Ishikawa (cell line): ENCODE measurements at regions not wholly inside any gene's neighbourhood (a gene's known extent, or its start where the extent isn't known, plus 50 kb on each side); places are given as distances from the start of the nearest gene placed in this dataset.

Source experiments
- CEBPB ChIP-seq: IDR thresholded peaks from 2 replicates; pipeline ENCODE4 v1.6.1; 2012
- CREB1 ChIP-seq: IDR thresholded peaks from 2 replicates; pipeline ENCODE4 v1.6.1; 2012; ENCODE audit warnings: low read depth
- EGR1 ChIP-seq: IDR thresholded peaks from 2 replicates; pipeline ENCODE4 v1.6.1; 2012
- EP300 ChIP-seq: IDR thresholded peaks from 2 replicates; pipeline ENCODE4 v1.6.1; 2012; ENCODE audit warnings: borderline replicate concordance
- FOXM1 ChIP-seq: IDR thresholded peaks from 2 replicates; pipeline ENCODE4 v1.6.1; 2012; ENCODE audit warnings: low read depth, borderline replicate concordance
- NFIC ChIP-seq: IDR thresholded peaks from 2 replicates; pipeline ENCODE4 v1.6.1; 2012
- RAD21 ChIP-seq: IDR thresholded peaks from 2 replicates; pipeline ENCODE4 v1.6.1; 2012; ENCODE audit warnings: low read depth
- REST ChIP-seq: IDR thresholded peaks from 2 replicates; pipeline ENCODE4 v1.6.1; 2012; ENCODE audit warnings: low read depth, mild to moderate bottlenecking
- TAF1 ChIP-seq: IDR thresholded peaks from 2 replicates; pipeline ENCODE4 v1.6.1; 2012; ENCODE audit warnings: low read depth, mild to moderate bottlenecking
- TCF12 ChIP-seq: IDR thresholded peaks from 2 replicates; pipeline ENCODE4 v1.6.1; 2012; ENCODE audit warnings: low read depth
- TEAD4 ChIP-seq: IDR thresholded peaks from 2 replicates; pipeline ENCODE4 v1.6.1; 2012
- YY1 ChIP-seq: IDR thresholded peaks from 2 replicates; pipeline ENCODE4 v1.6.1; 2012; ENCODE audit warnings: low read depth
- ZBTB7A ChIP-seq: IDR thresholded peaks from 2 replicates; pipeline ENCODE4 v1.6.1; 2012; ENCODE audit warnings: low read depth
- TF ChIP-seq, protein P1 (sequence below): IDR thresholded peaks from 2 replicates; pipeline ENCODE4 v1.6.1; 2012
- TF ChIP-seq, protein P2 (sequence below): IDR thresholded peaks from 2 replicates; pipeline ENCODE4 v1.6.1; 2012

DNA sequence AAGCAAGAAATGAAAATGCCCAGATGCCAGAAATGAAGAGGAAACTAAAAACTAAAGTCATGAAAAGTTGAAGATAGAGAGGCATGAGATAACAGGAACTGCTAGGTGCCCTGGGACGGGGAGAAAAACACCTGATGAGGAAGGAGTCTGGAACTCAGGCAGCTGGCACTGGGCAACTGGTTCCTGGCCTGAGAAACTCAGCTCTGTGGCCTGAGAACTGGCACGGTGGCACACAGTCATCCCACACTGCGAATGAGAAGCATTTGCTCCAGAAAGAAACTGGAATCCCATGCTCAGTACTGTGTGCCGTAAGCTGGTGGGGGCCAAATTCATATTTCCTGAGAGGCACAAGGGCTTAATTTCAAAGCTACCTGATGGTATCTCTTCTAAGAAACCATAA is 53.6 kb upstream of the RORA start:
- TF ChIP-seq, protein P1, sequence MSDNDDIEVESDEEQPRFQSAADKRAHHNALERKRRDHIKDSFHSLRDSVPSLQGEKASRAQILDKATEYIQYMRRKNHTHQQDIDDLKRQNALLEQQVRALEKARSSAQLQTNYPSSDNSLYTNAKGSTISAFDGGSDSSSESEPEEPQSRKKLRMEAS, result no peak
- no peak for TF ChIP-seq CEBPB
- TF ChIP-seq, protein P2, sequence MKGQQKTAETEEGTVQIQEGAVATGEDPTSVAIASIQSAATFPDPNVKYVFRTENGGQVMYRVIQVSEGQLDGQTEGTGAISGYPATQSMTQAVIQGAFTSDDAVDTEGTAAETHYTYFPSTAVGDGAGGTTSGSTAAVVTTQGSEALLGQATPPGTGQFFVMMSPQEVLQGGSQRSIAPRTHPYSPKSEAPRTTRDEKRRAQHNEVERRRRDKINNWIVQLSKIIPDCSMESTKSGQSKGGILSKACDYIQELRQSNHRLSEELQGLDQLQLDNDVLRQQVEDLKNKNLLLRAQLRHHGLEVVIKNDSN, result no peak
- no peak for TF ChIP-seq FOXM1
- TF ChIP-seq TAF1, result no peak
- no peak for TF ChIP-seq TCF12
- TF ChIP-seq REST, result no peak

- TF ChIP-seq ZBTB7A (no peak), TEAD4 (no peak), TAF1 (no peak), YY1 (no peak), REST (no peak), RAD21 (no peak), EP300 (no peak), FOXM1 (no peak), NFIC (no peak), CEBPB (no peak), CREB1 (no peak), TCF12 (no peak), EGR1 (no peak)
- TF ChIP-seq, protein P1, result no peak
- TF ChIP-seq, protein P2, result no peak
Observed at GRCh38 chr15:61281328-61281727, 52.2 kb upstream of the RORA start.
